ENCODE measurements at regions not wholly inside any gene's neighbourhood (a gene's known extent, or its start where the extent isn't known, plus 50 kb on each side); places are given as distances from the start of the nearest gene placed in this dataset.

- Histone ChIP-seq H3K27ac (no peak overlapping the region), H3K36me3 (no peaks in the 10 kb centered on the region), H3K4me1 (no peaks in the 10 kb centered on the region), H3K9me3 (no peaks in the 10 kb centered on the region), H3K4me3 (no peak overlapping the region), H3K27me3 (no peaks in the 10 kb centered on the region)
- no peak for ATAC-seq
- TF ChIP-seq, protein P1, sequence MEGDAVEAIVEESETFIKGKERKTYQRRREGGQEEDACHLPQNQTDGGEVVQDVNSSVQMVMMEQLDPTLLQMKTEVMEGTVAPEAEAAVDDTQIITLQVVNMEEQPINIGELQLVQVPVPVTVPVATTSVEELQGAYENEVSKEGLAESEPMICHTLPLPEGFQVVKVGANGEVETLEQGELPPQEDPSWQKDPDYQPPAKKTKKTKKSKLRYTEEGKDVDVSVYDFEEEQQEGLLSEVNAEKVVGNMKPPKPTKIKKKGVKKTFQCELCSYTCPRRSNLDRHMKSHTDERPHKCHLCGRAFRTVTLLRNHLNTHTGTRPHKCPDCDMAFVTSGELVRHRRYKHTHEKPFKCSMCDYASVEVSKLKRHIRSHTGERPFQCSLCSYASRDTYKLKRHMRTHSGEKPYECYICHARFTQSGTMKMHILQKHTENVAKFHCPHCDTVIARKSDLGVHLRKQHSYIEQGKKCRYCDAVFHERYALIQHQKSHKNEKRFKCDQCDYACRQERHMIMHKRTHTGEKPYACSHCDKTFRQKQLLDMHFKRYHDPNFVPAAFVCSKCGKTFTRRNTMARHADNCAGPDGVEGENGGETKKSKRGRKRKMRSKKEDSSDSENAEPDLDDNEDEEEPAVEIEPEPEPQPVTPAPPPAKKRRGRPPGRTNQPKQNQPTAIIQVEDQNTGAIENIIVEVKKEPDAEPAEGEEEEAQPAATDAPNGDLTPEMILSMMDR (IDR thresholded peaks at IDR 0.05) = no peak
- WGBS, 2 donors = 51 to 60% methylated on average over 5 of the region's 5 CpGs
- no peak for FAIRE-seq
- DNase-seq = no peak
- intact Hi-C loops (cut with DNase I) = no loop called here
These were observed 189.8 kb downstream of the CSNK2A3 start for GRCh38 chr11:11163236-11163635.

- intact Hi-C loops (cut with DNase I) = no loop called here
- Histone ChIP-seq H3K4me1 (no peaks in the 10 kb centered on the region), H3K36me3 (no peaks in the 10 kb centered on the region), H3K27ac (no peak overlapping the region), H3K27me3 (no peaks in the 10 kb centered on the region), H3K4me3 (no peak overlapping the region), H3K9me3 (no peaks in the 10 kb centered on the region)
- no peak for FAIRE-seq
- WGBS, 2 donors = 62 to 77% methylated on average over 7 of the region's 7 CpGs
- DNase-seq = no peak
- TF ChIP-seq, protein P1 (IDR thresholded peaks at IDR 0.05) = no peak
- no peak for ATAC-seq
These were observed 195.9 kb downstream of the CSNK2A3 start for GRCh38 chr11:11157185-11157584.

DNA sequence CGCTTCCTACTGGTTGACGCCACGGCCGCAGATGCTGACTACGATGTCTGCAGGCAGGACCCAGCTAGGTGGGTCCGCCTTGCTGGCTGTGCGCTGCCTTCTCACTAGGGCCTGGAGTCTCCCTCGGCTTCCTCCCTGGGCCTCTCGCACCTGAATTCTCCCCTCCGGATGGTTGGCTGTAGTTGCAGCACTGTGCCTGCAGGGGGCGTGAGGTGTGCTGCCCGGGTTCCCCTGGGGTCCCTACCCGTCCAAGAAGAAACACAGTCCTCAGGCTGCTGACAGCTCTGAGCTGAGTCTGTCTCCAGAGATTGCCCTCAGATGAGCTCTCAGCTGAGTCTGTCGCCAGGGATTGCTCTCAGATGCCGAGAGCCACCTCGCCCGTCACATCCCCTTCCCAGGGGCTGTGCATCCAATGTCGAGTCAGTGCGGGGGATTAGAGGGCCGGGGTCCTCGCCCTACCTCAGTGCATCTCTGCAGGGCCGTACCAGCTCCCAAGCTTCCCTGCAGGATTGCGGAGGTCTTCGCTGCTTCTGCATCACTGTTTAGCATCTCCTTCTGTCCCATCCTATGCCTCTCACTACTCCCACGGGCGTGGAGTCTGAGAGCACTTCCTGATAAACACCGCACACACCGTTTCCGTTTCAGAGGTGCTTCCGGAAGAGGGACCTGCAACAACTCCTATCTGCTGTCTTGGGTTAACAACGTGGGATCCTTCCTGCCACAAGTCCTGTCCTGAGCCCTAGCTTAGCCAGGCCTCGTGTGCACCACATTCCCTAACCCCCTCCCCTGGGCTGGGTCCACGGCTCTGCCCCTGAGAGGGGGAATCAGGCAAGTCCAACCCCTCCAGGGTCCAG is 196.9 kb downstream of the CSNK2A3 start:
- DNase-seq (no peak), ATAC-seq (no peak), FAIRE-seq (no peak)
- Histone ChIP-seq H3K27me3 (no peaks in the 10 kb centered on the region), H3K4me1 (no peaks in the 10 kb centered on the region), H3K9me3 (no peaks in the 10 kb centered on the region), H3K27ac (no peak overlapping the region), H3K4me3 (no peak overlapping the region), H3K36me3 (no peaks in the 10 kb centered on the region)
- TF ChIP-seq, protein P1 (IDR thresholded peaks at IDR 0.05) = peak in 2 of 4 donors; percentile 15 to 19
- 57 to 65% methylated on average over 32 to 33 of the region's 33 CpGs for WGBS, 2 donors
- intact Hi-C loops (cut with DNase I) = no loop called here

- TF ChIP-seq, protein P1 (IDR thresholded peaks at IDR 0.05) = no peak
- H3K27ac ChIP-seq = no peak overlapping the region
- DNase-seq (no peak), FAIRE-seq (no peak), ATAC-seq (no peak)
- no peaks in the 10 kb centered on the region for H3K4me1 ChIP-seq
- intact Hi-C loops (cut with DNase I) = no loop called here
- H3K4me3 ChIP-seq = no peak overlapping the region
- H3K9me3 ChIP-seq = no peaks in the 10 kb centered on the region
- H3K27me3 ChIP-seq = no peaks in the 10 kb centered on the region
- WGBS, 2 donors = 81 to 86% methylated on average over 4 of the region's 4 CpGs
- no peaks in the 10 kb centered on the region for H3K36me3 ChIP-seq
These were observed 200.2 kb downstream of the CSNK2A3 start for GRCh38 chr11:11152877-11153276.
